Ishikawa (cell line): ENCODE measurements at regions not wholly inside any gene's neighbourhood (a gene's known extent, or its start where the extent isn't known, plus 50 kb on each side); places are given as distances from the start of the nearest gene placed in this dataset.

ENCODE experiments used
- CEBPB ChIP-seq: IDR thresholded peaks from 2 replicates; pipeline ENCODE4 v1.6.1; 2012
- EGR1 ChIP-seq: IDR thresholded peaks from 2 replicates; pipeline ENCODE4 v1.6.1; 2012
- EP300 ChIP-seq: IDR thresholded peaks from 2 replicates; pipeline ENCODE4 v1.6.1; 2012; ENCODE audit warnings: borderline replicate concordance
- MAX ChIP-seq: IDR thresholded peaks from 2 replicates; pipeline ENCODE4 v1.6.1; 2012
- NFIC ChIP-seq: IDR thresholded peaks from 2 replicates; pipeline ENCODE4 v1.6.1; 2012
- RAD21 ChIP-seq: IDR thresholded peaks from 2 replicates; pipeline ENCODE4 v1.6.1; 2012; ENCODE audit warnings: low read depth
- TAF1 ChIP-seq: IDR thresholded peaks from 2 replicates; pipeline ENCODE4 v1.6.1; 2012; ENCODE audit warnings: low read depth, mild to moderate bottlenecking
- TCF12 ChIP-seq: IDR thresholded peaks from 2 replicates; pipeline ENCODE4 v1.6.1; 2012; ENCODE audit warnings: low read depth
- TEAD4 ChIP-seq: IDR thresholded peaks from 2 replicates; pipeline ENCODE4 v1.6.1; 2012
- USF1 ChIP-seq: IDR thresholded peaks from 2 replicates; pipeline ENCODE4 v1.6.1; 2012
- YY1 ChIP-seq: IDR thresholded peaks from 2 replicates; pipeline ENCODE4 v1.6.1; 2012; ENCODE audit warnings: low read depth
- ZBTB7A ChIP-seq: IDR thresholded peaks from 2 replicates; pipeline ENCODE4 v1.6.1; 2012; ENCODE audit warnings: low read depth
- TF ChIP-seq, protein P1 (sequence below): IDR thresholded peaks from 2 replicates; pipeline ENCODE4 v1.6.1; 2012; ENCODE audit warnings: low read depth, mild to moderate bottlenecking

DNA sequence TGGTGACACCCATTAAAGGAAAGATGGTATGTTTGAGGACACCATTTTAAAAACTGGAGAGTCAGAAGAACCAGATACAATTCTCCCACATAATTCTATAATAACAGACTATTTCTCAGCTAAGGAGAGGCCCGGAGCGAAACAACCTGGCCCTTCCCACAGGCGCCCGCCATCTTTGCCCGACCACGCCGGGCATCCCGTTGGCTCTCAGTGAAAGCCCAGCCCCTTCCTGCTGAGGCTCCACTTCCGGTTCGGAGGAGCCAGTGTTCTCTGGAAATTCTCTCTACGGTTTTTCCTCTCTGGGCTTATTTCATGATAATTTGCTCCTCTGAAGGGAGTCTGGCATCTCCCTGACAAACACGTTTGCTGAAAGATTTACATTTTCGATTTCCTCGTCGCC, 175.7 kb downstream of the AXIN2 start:
- TF ChIP-seq, protein P1, sequence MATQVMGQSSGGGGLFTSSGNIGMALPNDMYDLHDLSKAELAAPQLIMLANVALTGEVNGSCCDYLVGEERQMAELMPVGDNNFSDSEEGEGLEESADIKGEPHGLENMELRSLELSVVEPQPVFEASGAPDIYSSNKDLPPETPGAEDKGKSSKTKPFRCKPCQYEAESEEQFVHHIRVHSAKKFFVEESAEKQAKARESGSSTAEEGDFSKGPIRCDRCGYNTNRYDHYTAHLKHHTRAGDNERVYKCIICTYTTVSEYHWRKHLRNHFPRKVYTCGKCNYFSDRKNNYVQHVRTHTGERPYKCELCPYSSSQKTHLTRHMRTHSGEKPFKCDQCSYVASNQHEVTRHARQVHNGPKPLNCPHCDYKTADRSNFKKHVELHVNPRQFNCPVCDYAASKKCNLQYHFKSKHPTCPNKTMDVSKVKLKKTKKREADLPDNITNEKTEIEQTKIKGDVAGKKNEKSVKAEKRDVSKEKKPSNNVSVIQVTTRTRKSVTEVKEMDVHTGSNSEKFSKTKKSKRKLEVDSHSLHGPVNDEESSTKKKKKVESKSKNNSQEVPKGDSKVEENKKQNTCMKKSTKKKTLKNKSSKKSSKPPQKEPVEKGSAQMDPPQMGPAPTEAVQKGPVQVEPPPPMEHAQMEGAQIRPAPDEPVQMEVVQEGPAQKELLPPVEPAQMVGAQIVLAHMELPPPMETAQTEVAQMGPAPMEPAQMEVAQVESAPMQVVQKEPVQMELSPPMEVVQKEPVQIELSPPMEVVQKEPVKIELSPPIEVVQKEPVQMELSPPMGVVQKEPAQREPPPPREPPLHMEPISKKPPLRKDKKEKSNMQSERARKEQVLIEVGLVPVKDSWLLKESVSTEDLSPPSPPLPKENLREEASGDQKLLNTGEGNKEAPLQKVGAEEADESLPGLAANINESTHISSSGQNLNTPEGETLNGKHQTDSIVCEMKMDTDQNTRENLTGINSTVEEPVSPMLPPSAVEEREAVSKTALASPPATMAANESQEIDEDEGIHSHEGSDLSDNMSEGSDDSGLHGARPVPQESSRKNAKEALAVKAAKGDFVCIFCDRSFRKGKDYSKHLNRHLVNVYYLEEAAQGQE = no peak
- TF ChIP-seq MAX (no peak), TCF12 (no peak), CEBPB (no peak), EP300 (no peak), TAF1 (no peak), RAD21 (no peak), YY1 (no peak), ZBTB7A (no peak), USF1 (no peak), EGR1 (no peak), TEAD4 (no peak), NFIC (no peak)
